ENCODE measurements at regions not wholly inside any gene's neighbourhood (a gene's known extent, or its start where the extent isn't known, plus 50 kb on each side); places are given as distances from the start of the nearest gene placed in this dataset.

DNA sequence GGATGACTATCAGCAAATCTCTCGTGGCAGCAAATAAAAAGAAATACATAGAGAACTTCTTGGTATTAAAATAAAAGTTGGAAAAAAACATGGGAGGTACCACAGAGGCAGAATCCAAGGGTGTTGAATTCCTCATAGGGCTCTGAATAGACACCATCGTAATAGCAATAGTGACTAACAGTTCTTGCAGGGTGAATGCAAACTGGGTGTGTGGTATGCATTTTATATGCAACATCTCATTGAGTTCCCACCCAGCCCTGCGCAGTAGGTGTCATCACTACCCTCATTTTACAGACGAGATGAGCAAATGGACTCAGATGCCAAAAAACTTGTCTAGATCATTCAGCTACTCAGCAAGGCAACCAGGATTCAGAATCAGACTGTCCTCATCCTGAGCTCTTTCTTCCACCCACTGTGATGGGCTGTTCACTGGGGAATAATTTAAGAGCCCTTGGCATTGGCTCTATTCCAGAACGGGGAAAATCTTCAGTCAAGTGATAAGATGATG, 354.6 kb upstream of the CDH11 start:
- Histone ChIP-seq H3K36me3 (ENCODE audit: control insufficient read depth, insufficient read depth, low read length) (no peaks in the 10 kb centered on the region), H3K9me3 (replicated peaks; ENCODE audit: control insufficient read depth, low read depth, low read length) (no peaks in the 10 kb centered on the region), H3K27me3 (ENCODE audit: control insufficient read depth, insufficient read depth, low read length) (no peaks in the 10 kb centered on the region), H3K4me3 (ENCODE audit: low read length) (no peak overlapping the region), H3K27ac (ENCODE audit: low read length) (no peak overlapping the region), H3K4me1 (ENCODE audit: control insufficient read depth, insufficient read depth, low read length) (no peaks in the 10 kb centered on the region)
- WGBS (ENCODE audit: insufficient coverage), result 58% methylated on average over 2 of the region's 5 CpGs
- DNase-seq, result no peak

DNA sequence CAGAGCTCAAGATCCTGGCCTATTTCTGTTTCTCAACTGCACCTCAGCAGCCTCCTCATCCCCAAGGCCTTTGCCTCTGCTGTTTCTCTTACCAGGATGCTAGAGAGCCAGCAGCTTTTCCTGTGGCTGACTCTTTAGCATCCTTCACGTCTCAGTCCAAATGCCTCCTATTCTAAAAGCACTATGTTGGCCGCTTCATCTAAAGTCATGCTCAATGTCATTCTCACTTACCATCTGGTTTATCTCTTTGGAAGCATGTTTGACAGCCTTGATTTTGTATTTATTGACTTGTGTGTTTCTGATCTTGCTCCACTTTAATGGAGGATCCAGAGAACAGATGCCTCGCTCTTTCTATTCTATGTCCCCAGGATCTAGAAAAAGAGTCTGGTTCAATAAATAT, 351.8 kb upstream of the CDH11 start:
- no peak for DNase-seq
- Histone ChIP-seq H3K36me3 (ENCODE audit: control insufficient read depth, insufficient read depth, low read length) (no peaks in the 10 kb centered on the region), H3K9me3 (replicated peaks; ENCODE audit: control insufficient read depth, low read depth, low read length) (no peaks in the 10 kb centered on the region), H3K27ac (ENCODE audit: low read length) (no peak overlapping the region), H3K4me1 (ENCODE audit: control insufficient read depth, insufficient read depth, low read length) (no peaks in the 10 kb centered on the region), H3K4me3 (ENCODE audit: low read length) (no peak overlapping the region), H3K27me3 (ENCODE audit: control insufficient read depth, insufficient read depth, low read length) (no peaks in the 10 kb centered on the region)
- 42% methylated on average over 1 of the region's 3 CpGs for whole genome bisulfite sequencing (ENCODE audit: insufficient coverage)

DNA sequence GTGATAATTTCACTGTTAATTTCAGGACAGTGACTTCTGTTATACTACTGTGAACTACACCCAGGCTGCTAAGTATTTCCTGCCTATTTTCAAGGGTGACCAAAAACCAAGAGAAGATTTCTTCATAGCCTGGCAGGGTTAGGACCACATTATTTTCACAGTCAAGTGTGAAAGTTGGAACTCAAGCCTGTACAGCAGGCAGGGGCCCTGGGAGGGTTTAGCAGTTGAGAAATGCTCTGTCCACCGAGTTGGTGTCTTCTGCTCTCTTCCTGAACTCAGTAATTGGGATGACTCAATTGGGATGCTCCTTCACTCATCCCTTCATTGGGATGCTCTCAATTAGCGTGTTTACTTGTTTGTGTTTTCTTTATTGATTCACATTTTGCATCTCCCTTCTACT, 347.3 kb upstream of the CDH11 start:
- H3K9me3 ChIP-seq (replicated peaks; ENCODE audit: control insufficient read depth, low read depth, low read length), result no peaks in the 10 kb centered on the region
- H3K4me3 ChIP-seq (ENCODE audit: low read length), result no peak overlapping the region
- H3K4me1 ChIP-seq (ENCODE audit: control insufficient read depth, insufficient read depth, low read length), result peaks cover under 1% of the 10 kb centered on the region
- no peak overlapping the region for H3K27ac ChIP-seq (ENCODE audit: low read length)
- no peaks in the 10 kb centered on the region for H3K27me3 ChIP-seq (ENCODE audit: control insufficient read depth, insufficient read depth, low read length)
- no peak for DNase-seq
- H3K36me3 ChIP-seq (ENCODE audit: control insufficient read depth, insufficient read depth, low read length), result no peaks in the 10 kb centered on the region
- 57% methylated on average over 1 of the region's 2 CpGs for WGBS (ENCODE audit: insufficient coverage)

DNA sequence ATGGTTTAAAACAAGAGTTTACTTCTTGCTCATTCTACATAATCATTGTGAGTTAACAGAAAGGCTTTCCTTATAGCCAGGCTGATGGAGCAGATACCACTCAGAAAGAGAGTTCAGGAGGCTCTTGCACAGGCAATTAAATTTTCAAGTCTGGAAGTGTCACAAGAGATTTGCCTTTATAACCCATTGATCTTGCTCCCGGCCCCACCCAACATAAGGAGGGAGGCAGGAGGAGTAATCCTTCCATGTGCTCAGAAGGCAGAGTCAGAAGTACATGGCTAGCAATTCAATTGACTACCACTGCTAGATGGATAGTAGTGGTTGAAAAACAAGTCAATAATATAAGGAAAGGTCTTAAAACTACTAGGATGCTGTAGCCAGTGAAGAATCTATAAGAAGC, 346.3 kb upstream of the CDH11 start:
- Histone ChIP-seq H3K27ac (ENCODE audit: low read length) (no peak overlapping the region), H3K4me1 (ENCODE audit: control insufficient read depth, insufficient read depth, low read length) (peaks cover 8% of the 10 kb centered on the region), H3K4me3 (ENCODE audit: low read length) (no peak overlapping the region), H3K27me3 (ENCODE audit: control insufficient read depth, insufficient read depth, low read length) (no peaks in the 10 kb centered on the region), H3K9me3 (replicated peaks; ENCODE audit: control insufficient read depth, low read depth, low read length) (no peaks in the 10 kb centered on the region), H3K36me3 (ENCODE audit: control insufficient read depth, insufficient read depth, low read length) (no peaks in the 10 kb centered on the region)
- DNase-seq, result no peak
- no CpG with 5 or more reads among the region's 1 CpG for WGBS (ENCODE audit: insufficient coverage)

DNA sequence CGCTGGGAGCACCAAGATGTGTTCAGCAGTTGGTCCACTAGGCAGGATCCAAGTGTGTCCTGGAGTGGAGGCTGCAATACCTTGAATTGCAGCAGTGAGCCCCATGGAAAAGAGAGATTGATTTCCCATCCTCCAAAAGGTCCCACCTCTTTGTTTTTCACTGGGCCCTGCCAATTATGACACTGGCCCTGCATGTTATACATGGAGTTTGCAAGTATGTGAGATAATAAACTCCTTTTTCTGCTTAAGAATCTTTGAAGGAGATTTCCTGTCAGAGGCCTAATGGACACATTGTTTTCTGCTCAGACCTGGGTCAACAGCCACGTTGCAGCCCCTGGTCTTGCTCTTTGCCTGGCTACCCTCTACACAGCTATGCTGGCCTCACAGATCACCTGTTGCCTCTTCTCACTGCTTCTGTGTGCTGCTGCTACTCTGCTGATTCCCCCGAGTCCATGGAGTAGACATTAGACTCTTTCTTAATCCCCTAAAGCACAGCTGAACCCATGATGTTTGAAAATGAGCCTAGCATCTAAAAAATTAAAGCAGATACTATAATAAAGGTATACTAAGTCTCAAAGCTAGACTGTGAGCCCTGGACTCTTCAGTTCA, 341.9 kb upstream of the CDH11 start:
- 59% methylated on average over 2 of the region's 3 CpGs for WGBS (ENCODE audit: insufficient coverage)
- peaks cover 8% of the 10 kb centered on the region for H3K4me1 ChIP-seq (ENCODE audit: control insufficient read depth, insufficient read depth, low read length)
- H3K36me3 ChIP-seq (ENCODE audit: control insufficient read depth, insufficient read depth, low read length), result no peaks in the 10 kb centered on the region
- no peak overlapping the region for H3K27ac ChIP-seq (ENCODE audit: low read length)
- no peaks in the 10 kb centered on the region for H3K9me3 ChIP-seq (replicated peaks; ENCODE audit: control insufficient read depth, low read depth, low read length)
- no peak for DNase-seq
- no peak overlapping the region for H3K4me3 ChIP-seq (ENCODE audit: low read length)
- H3K27me3 ChIP-seq (ENCODE audit: control insufficient read depth, insufficient read depth, low read length), result no peaks in the 10 kb centered on the region

DNA sequence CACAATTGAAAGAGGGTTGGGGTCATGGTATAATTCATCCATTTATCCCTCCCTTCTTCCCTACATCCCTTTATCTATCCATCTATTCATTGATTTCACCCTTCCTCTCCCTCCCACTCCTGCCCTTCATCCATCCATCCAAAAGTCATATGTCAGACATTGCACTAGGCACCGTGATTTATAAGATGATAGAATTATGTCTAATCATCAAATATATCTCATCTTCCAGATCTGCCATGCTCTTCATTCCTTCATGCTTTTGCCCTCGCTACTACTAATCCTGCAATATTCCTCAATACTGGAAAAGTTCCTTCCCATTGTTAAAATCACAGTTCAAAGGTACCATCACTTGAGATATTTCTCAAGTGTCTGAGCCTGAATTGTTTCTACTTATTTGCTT, 335.2 kb upstream of the CDH11 start:
- Histone ChIP-seq H3K36me3 (ENCODE audit: control insufficient read depth, insufficient read depth, low read length) (no peaks in the 10 kb centered on the region), H3K27ac (ENCODE audit: low read length) (no peak overlapping the region), H3K9me3 (replicated peaks; ENCODE audit: control insufficient read depth, low read depth, low read length) (no peaks in the 10 kb centered on the region), H3K27me3 (ENCODE audit: control insufficient read depth, insufficient read depth, low read length) (no peaks in the 10 kb centered on the region), H3K4me1 (ENCODE audit: control insufficient read depth, insufficient read depth, low read length) (no peaks in the 10 kb centered on the region), H3K4me3 (ENCODE audit: low read length) (no peak overlapping the region)
- no peak for DNase-seq
- no CpG with 5 or more reads among the region's 2 CpGs for WGBS (ENCODE audit: insufficient coverage)

DNA sequence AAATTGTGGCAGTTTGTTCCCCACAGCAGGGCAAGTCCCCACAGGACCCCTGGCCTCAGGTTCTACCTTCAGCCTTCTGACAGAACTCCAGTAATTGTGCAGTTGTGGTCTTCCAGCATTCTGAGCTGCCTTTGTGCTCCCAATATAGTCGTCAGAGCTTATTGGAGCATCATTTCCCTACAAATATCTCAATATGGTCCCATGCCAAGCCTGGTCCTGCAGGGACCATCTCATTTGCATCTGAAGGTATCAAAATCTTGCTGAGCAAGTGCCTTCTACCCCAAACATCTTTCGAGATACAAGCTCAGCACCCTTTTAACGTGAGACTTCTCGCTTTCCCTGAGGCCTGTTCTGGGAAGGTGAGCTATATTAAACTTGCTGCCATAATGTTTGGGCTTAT, 333.9 kb upstream of the CDH11 start:
- no peaks in the 10 kb centered on the region for H3K36me3 ChIP-seq (ENCODE audit: control insufficient read depth, insufficient read depth, low read length)
- no peaks in the 10 kb centered on the region for H3K27me3 ChIP-seq (ENCODE audit: control insufficient read depth, insufficient read depth, low read length)
- H3K27ac ChIP-seq (ENCODE audit: low read length), result no peak overlapping the region
- no peaks in the 10 kb centered on the region for H3K9me3 ChIP-seq (replicated peaks; ENCODE audit: control insufficient read depth, low read depth, low read length)
- DNase-seq, result no peak
- WGBS (ENCODE audit: insufficient coverage), result 67% methylated on average over 1 of the region's 4 CpGs
- H3K4me3 ChIP-seq (ENCODE audit: low read length), result no peak overlapping the region
- H3K4me1 ChIP-seq (ENCODE audit: control insufficient read depth, insufficient read depth, low read length), result no peaks in the 10 kb centered on the region

DNA sequence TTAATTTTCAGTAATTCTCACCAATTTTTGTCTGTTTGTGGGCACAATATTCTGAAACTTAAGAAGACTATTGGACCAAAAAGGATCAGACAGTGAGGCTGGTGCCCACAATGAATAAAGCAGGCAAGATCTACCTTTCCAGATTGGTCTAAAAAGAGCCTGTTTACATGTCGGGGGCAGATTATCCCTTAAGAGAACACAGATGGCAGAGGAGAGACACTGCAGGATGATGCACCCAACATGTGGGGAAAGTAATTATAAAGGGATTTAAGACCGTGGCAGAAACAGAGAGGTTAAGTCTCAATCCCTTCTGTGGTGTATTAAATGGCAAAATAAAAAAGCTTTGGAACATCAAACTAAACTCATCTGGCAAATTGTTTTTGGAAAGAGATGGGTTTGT, 331.8 kb upstream of the CDH11 start:
- H3K36me3 ChIP-seq (ENCODE audit: control insufficient read depth, insufficient read depth, low read length), result no peaks in the 10 kb centered on the region
- no peak overlapping the region for H3K27ac ChIP-seq (ENCODE audit: low read length)
- WGBS (ENCODE audit: insufficient coverage), result 40% methylated on average over 2 of the region's 2 CpGs
- H3K9me3 ChIP-seq (replicated peaks; ENCODE audit: control insufficient read depth, low read depth, low read length), result peaks cover 6% of the 10 kb centered on the region
- H3K4me3 ChIP-seq (ENCODE audit: low read length), result no peak overlapping the region
- no peaks in the 10 kb centered on the region for H3K4me1 ChIP-seq (ENCODE audit: control insufficient read depth, insufficient read depth, low read length)
- no peak for DNase-seq
- H3K27me3 ChIP-seq (ENCODE audit: control insufficient read depth, insufficient read depth, low read length), result no peaks in the 10 kb centered on the region

DNA sequence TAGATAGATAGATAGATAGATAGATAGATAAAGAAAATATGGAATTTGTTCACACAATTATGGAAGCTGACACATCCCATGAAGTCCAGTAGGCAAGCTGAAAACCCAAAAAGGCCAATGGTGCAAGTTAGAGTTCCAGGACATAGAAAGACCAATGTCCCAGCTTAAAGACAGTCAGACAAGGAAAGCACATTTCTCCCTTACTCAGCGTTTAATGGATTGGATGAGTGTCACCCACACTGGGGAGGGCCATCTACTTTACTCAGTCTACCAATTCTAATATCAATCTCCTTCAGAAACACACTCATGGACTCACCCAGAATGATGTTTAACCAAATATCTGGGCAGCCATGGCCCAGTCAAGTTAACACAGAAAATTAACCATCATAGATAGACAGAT, 327.7 kb upstream of the CDH11 start:
- Histone ChIP-seq H3K9me3 (replicated peaks; ENCODE audit: control insufficient read depth, low read depth, low read length) (peaks cover 6% of the 10 kb centered on the region), H3K4me3 (ENCODE audit: low read length) (no peak overlapping the region), H3K27ac (ENCODE audit: low read length) (no peak overlapping the region), H3K27me3 (ENCODE audit: control insufficient read depth, insufficient read depth, low read length) (no peaks in the 10 kb centered on the region), H3K4me1 (ENCODE audit: control insufficient read depth, insufficient read depth, low read length) (peaks cover 3% of the 10 kb centered on the region), H3K36me3 (ENCODE audit: control insufficient read depth, insufficient read depth, low read length) (no peaks in the 10 kb centered on the region)
- WGBS (ENCODE audit: insufficient coverage), result 100% methylated on average over 1 of the region's 1 CpG
- DNase-seq, result no peak

DNA sequence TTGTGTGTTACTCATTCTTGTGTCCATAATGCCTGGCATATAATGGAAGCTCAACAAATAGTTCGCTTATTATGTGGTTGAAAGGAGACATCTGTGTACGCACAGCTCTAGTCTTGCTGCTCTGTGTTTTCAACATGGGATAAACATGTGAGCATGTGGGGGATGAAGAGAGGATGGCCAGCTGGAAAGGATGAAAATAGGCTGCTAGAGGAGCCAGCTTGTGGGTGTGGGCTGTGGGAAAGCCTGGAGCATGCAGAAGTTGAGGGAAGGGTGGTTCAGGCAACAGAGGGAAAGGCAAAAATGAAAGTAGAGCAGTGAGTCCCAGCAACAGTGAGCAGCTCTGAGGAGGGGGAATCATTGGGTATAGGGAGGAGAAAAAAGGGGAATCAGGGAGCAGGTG, 324.6 kb upstream of the CDH11 start:
- DNase-seq, result peak; percentile 40

More for the DNA sequence above, 324.6 kb upstream of the CDH11 start:
- H3K4me1 ChIP-seq (ENCODE audit: control insufficient read depth, insufficient read depth, low read length), result peaks cover 3% of the 10 kb centered on the region
- no peak overlapping the region for H3K4me3 ChIP-seq (ENCODE audit: low read length)
- no peaks in the 10 kb centered on the region for H3K36me3 ChIP-seq (ENCODE audit: control insufficient read depth, insufficient read depth, low read length)
- no peak overlapping the region for H3K27ac ChIP-seq (ENCODE audit: low read length)
- 79% methylated on average over 2 of the region's 2 CpGs for WGBS (ENCODE audit: insufficient coverage)
- peaks cover 6% of the 10 kb centered on the region for H3K9me3 ChIP-seq (replicated peaks; ENCODE audit: control insufficient read depth, low read depth, low read length)
- no peaks in the 10 kb centered on the region for H3K27me3 ChIP-seq (ENCODE audit: control insufficient read depth, insufficient read depth, low read length)

Measured in muscle of leg (tissue), 3 donors.